SK-N-SH (cell line): ENCODE measurements at regions not wholly inside any gene's neighbourhood (a gene's known extent, or its start where the extent isn't known, plus 50 kb on each side); places are given as distances from the start of the nearest gene placed in this dataset.

ENCODE experiments used
- ELF1 ChIP-seq: IDR thresholded peaks from 2 replicates; pipeline ENCODE4 v1.4.0; 2012
- MXI1 ChIP-seq: IDR thresholded peaks from 2 replicates; pipeline ENCODE4 v1.6.1; 2012; ENCODE audit warnings: mild to moderate bottlenecking, low read depth, low read length, improper control_type of control experiment
- POLR2AphosphoS5 ChIP-seq: IDR thresholded peaks from 2 replicates; pipeline ENCODE4 v1.6.1; 2012; ENCODE audit warnings: low read depth, low read length
- TF ChIP-seq, protein P1 (sequence below): fragments of 200-600 bp; sonication (generic); IDR thresholded peaks from 2 replicates; pipeline ENCODE4 v1.6.1; 2017; ENCODE audit warnings: antibody characterized with exemption, mild to moderate bottlenecking, moderate library complexity
- TF ChIP-seq, protein P2 (sequence below): IDR thresholded peaks from 2 replicates; pipeline ENCODE4 v1.4.0; 2012; ENCODE audit warnings: low read depth, borderline replicate concordance
- TF ChIP-seq, protein P3 (sequence below): fragments of 150-350 bp; IDR thresholded peaks from 2 replicates; pipeline ENCODE4 v1.6.1; 2016; ENCODE audit warnings: mild to moderate bottlenecking, low read depth, low read length
- TF ChIP-seq, protein P4 (sequence below): IDR thresholded peaks from 2 replicates; pipeline ENCODE4 v1.4.0; 2012; ENCODE audit warnings: low read depth, borderline replicate concordance

DNA sequence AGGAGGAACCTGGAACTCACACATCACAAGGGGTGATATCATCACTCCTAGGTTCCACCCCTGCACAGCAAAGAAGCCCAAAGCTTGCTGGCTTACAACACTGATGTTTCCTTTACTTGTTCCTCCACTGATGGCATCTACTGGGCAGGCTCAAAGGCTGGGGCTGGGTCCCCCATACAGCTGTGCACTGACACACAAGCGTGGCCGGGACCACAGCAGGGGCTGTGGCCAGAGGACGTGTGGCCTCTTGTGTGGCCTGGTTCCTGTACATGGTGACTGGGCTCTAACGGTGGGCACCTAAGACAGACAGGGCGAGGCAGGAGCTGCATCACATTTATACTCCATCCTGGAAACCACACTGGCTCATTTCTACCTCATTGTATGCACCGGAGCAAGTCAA lies 264.4 kb upstream of the FOXF1 start:
- TF ChIP-seq, protein P1, sequence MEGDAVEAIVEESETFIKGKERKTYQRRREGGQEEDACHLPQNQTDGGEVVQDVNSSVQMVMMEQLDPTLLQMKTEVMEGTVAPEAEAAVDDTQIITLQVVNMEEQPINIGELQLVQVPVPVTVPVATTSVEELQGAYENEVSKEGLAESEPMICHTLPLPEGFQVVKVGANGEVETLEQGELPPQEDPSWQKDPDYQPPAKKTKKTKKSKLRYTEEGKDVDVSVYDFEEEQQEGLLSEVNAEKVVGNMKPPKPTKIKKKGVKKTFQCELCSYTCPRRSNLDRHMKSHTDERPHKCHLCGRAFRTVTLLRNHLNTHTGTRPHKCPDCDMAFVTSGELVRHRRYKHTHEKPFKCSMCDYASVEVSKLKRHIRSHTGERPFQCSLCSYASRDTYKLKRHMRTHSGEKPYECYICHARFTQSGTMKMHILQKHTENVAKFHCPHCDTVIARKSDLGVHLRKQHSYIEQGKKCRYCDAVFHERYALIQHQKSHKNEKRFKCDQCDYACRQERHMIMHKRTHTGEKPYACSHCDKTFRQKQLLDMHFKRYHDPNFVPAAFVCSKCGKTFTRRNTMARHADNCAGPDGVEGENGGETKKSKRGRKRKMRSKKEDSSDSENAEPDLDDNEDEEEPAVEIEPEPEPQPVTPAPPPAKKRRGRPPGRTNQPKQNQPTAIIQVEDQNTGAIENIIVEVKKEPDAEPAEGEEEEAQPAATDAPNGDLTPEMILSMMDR = no peak
- TF ChIP-seq, protein P2, sequence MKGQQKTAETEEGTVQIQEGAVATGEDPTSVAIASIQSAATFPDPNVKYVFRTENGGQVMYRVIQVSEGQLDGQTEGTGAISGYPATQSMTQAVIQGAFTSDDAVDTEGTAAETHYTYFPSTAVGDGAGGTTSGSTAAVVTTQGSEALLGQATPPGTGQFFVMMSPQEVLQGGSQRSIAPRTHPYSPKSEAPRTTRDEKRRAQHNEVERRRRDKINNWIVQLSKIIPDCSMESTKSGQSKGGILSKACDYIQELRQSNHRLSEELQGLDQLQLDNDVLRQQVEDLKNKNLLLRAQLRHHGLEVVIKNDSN = no peak
- TF ChIP-seq ELF1 (no peak), MXI1 (no peak), POLR2AphosphoS5 (no peak)
- TF ChIP-seq, protein P3, sequence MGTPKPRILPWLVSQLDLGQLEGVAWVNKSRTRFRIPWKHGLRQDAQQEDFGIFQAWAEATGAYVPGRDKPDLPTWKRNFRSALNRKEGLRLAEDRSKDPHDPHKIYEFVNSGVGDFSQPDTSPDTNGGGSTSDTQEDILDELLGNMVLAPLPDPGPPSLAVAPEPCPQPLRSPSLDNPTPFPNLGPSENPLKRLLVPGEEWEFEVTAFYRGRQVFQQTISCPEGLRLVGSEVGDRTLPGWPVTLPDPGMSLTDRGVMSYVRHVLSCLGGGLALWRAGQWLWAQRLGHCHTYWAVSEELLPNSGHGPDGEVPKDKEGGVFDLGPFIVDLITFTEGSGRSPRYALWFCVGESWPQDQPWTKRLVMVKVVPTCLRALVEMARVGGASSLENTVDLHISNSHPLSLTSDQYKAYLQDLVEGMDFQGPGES = no peak
- TF ChIP-seq, protein P4, sequence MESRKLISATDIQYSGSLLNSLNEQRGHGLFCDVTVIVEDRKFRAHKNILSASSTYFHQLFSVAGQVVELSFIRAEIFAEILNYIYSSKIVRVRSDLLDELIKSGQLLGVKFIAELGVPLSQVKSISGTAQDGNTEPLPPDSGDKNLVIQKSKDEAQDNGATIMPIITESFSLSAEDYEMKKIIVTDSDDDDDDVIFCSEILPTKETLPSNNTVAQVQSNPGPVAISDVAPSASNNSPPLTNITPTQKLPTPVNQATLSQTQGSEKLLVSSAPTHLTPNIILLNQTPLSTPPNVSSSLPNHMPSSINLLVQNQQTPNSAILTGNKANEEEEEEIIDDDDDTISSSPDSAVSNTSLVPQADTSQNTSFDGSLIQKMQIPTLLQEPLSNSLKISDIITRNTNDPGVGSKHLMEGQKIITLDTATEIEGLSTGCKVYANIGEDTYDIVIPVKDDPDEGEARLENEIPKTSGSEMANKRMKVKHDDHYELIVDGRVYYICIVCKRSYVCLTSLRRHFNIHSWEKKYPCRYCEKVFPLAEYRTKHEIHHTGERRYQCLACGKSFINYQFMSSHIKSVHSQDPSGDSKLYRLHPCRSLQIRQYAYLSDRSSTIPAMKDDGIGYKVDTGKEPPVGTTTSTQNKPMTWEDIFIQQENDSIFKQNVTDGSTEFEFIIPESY = no peak
